GM12864 (cell line): ENCODE measurements at regions not wholly inside any gene's neighbourhood (a gene's known extent, or its start where the extent isn't known, plus 50 kb on each side); places are given as distances from the start of the nearest gene placed in this dataset.

Experiments
- DNase-seq: peaks from one replicate; pipeline ENCODE4 v3.0.0-alpha.2; 2011; ENCODE audit warnings: low read depth
- H3K4me3 ChIP-seq: 2 replicates; pipeline ENCODE4 v1.5.1; 2011; ENCODE audit warnings: mild to moderate bottlenecking, low read depth, low read length, control low read depth
- TF ChIP-seq, protein P1 (sequence below): IDR thresholded peaks from 2 replicates; pipeline ENCODE4 v1.5.1; 2011; ENCODE audit warnings: low read depth, mild to moderate bottlenecking, moderate library complexity, low read length, control low read depth, inconsistent platforms; ENCODE audit errors: missing control alignments

DNA sequence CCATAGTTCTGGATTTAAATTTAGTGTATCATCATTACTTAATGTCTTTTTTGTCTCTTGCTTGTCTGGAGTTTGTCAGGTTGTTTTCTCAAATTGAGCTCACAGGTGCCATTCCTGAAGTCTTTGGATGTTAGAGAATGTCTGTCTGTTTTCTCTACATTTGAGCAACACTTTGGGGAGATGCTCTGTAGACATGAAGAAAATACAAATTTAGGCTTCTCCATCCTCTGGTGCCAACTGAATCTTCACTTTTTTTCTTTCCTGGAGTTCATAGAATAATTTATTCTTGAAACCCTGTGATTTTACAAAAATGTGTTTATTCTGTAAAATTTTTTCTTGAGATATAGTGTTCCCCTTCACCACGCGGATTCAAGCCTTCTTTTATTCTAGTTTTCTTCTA is 256.4 kb upstream of the HDAC4 start:
- TF ChIP-seq, protein P1, sequence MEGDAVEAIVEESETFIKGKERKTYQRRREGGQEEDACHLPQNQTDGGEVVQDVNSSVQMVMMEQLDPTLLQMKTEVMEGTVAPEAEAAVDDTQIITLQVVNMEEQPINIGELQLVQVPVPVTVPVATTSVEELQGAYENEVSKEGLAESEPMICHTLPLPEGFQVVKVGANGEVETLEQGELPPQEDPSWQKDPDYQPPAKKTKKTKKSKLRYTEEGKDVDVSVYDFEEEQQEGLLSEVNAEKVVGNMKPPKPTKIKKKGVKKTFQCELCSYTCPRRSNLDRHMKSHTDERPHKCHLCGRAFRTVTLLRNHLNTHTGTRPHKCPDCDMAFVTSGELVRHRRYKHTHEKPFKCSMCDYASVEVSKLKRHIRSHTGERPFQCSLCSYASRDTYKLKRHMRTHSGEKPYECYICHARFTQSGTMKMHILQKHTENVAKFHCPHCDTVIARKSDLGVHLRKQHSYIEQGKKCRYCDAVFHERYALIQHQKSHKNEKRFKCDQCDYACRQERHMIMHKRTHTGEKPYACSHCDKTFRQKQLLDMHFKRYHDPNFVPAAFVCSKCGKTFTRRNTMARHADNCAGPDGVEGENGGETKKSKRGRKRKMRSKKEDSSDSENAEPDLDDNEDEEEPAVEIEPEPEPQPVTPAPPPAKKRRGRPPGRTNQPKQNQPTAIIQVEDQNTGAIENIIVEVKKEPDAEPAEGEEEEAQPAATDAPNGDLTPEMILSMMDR, result no peak
- no peak overlapping the region for H3K4me3 ChIP-seq
- no peak for DNase-seq

GRCh38 chr2:239654266-239654665 is 253.4 kb upstream of the HDAC4 start:
- TF ChIP-seq, protein P1, result no peak
- DNase-seq, result no peak
- H3K4me3 ChIP-seq, result no peak overlapping the region

DNA sequence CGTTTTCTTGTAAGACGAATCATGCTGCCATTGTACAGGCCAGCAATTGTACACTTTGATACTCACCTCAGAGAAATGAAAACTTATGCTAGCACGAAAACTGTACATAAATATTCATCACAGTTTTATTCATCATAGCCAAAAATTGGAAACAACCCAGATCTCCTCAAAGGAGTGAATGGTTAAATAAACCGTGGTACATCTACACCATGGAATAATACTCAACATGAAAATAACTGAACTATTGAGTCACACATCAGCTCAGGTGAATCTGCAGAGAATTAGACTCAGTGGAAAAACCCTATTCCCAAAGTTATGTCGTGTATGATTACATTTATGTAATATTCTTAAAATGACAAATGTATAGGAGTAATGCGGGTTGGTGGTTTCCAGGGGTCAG is 251.0 kb upstream of the HDAC4 start:
- DNase-seq, result no peak
- TF ChIP-seq, protein P1, result no peak

GRCh38 chr2:239650674-239651073 is 249.9 kb upstream of the HDAC4 start:
- no peak for DNase-seq
- TF ChIP-seq, protein P1, result no peak
- no peak overlapping the region for H3K4me3 ChIP-seq

More for the DNA sequence above, 251.0 kb upstream of the HDAC4 start:
- H3K4me3 ChIP-seq, result no peak overlapping the region

GRCh38 chr2:239649309-239649708 is 248.5 kb upstream of the HDAC4 start:
- TF ChIP-seq, protein P1, result no peak
- no peak for DNase-seq
- no peak overlapping the region for H3K4me3 ChIP-seq

DNA sequence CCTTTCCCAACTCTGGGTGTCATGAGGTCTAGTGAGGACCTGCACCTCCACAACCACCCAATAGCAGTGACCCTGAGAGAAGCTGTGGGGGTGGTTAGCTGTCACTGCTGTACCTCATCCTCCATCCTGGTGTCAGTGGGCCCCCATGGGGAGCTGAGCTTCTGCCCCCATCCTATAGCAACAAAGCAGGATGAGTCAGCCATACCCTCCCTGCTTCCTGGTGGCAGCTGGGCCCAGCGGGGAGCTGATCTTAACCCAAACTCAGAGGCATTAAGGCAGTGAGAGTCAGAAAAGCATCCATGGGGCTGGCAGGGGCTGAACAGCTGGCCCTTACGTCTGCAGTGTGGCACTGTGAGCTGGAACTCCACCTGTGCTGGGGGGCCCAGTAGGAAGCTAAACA is 247.8 kb upstream of the HDAC4 start:
- H3K4me3 ChIP-seq, result no peak overlapping the region
- no peak for DNase-seq
- TF ChIP-seq, protein P1, result no peak

GRCh38 chr2:239647052-239647819 is 246.4 kb upstream of the HDAC4 start:
- H3K4me3 ChIP-seq, result no peak overlapping the region
- no peak for DNase-seq
- TF ChIP-seq, protein P1, result no peak
